ENCODE measurements at regions not wholly inside any gene's neighbourhood (a gene's known extent, or its start where the extent isn't known, plus 50 kb on each side); places are given as distances from the start of the nearest gene placed in this dataset.
"Not testable (repeated sequence)": the region's sequence is repeated elsewhere in the genome, so short reads cannot be mapped to it uniquely, and the experiment has no call there.

DNA sequence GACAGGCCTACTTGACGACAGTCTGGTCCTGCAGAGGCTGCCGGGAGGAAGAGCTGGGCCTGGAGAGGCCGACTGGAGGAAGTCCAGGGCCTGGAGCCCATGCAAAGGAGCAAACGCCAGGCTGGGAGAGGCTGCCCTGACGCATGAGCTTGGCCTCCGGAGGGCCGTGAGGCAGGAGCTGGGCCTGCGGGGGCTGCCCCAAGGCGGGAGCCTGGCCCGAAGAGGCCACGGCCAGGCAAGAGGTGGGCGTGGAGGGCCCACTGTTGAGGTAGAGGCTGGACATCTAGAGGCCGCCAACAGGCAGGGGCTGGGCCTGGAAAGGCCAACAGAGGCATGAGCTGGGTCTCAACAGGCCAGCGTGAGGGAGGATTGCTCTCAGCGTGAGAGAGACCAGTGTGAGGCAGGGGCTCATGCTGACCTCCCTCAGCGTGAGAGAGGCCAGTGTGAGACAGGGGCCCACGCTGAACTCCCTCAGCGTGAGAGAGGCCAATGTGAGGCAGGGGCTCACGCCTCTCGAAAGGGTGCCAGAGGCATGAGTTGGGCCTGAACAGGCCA is 320.6 kb downstream of the ZNF479 start:
- H3K4me1 Mint-ChIP-seq, POLR2A ChIA-PET, H3K4me3 Mint-ChIP-seq: not testable (repeated sequence)

DNA sequence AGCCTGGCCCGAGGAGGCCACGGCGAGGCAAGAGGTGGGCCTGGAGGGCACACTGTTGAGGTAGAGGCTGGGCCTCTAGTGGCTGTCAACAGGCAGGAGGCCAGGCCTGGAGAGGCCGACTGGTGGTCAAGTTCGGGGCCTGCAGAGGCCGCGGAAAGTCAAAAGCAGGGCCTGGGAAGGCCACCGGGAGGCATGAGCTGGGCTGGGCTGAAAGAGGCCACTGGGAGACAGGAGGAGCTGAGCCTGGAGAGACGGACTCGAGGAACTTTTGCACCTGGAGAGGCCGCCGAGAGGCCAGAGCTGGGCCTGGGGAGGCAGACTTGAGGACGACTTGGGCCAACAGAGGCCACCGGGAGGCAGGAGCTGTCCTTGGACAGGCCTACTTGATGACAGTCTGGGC is 321.2 kb downstream of the ZNF479 start:
- ChIA-PET POLR2A (no interaction called here), CTCF (no interaction called here)
- no peaks in the 10 kb centered on the region for H3K36me3 ChIP-seq (ENCODE audit: control insufficient read depth in 2 of 3, insufficient read depth in 3 of 3, low read length in 3 of 3)
- DNase-seq (no peak), ATAC-seq (no peak)
- H3K27ac ChIP-seq (ENCODE audit: low read depth, low read length), result no peak overlapping the region
- H3K27me3 ChIP-seq (ENCODE audit: control insufficient read depth in 2 of 2, insufficient read depth in 2 of 2, low read length in 2 of 2), result no peaks in the 10 kb centered on the region
- intact Hi-C loops (cut with micrococcal nuclease), result no loop called here
- no peaks in the 10 kb centered on the region for H3K36me3 Mint-ChIP-seq
- H3K4me3 Mint-ChIP-seq, result no peak overlapping the region
- H3K27me3 Mint-ChIP-seq, result no peaks in the 10 kb centered on the region
- no peaks in the 10 kb centered on the region for H3K9me3 ChIP-seq (ENCODE audit: control insufficient read depth in 2 of 3, low read length in 3 of 3)
- H3K9me3 Mint-ChIP-seq, result peaks cover 0 to 10% (median 0%) of the 10 kb centered on the region in 11 donors
- no peak overlapping the region for H3K27ac Mint-ChIP-seq
- no peaks in the 10 kb centered on the region for H3K4me1 Mint-ChIP-seq
- H3K4me3 ChIP-seq (ENCODE audit: low read length), result no peak overlapping the region
- no peaks in the 10 kb centered on the region for H3K4me1 ChIP-seq (ENCODE audit: control insufficient read depth in 2 of 2, insufficient read depth in 2 of 2, low read length in 2 of 2)

More for the DNA sequence above, 320.6 kb downstream of the ZNF479 start:
- H3K27me3 ChIP-seq (ENCODE audit: control insufficient read depth in 2 of 2, insufficient read depth in 2 of 2, low read length in 2 of 2); ATAC-seq; H3K27ac ChIP-seq (ENCODE audit: low read depth, low read length); H3K4me1 ChIP-seq (ENCODE audit: control insufficient read depth in 2 of 2, insufficient read depth in 2 of 2, low read length in 2 of 2); CTCF ChIA-PET; H3K4me3 ChIP-seq (ENCODE audit: low read length); H3K27me3 Mint-ChIP-seq; intact Hi-C loops (cut with micrococcal nuclease); H3K27ac Mint-ChIP-seq; H3K36me3 Mint-ChIP-seq; H3K36me3 ChIP-seq (ENCODE audit: control insufficient read depth in 2 of 3, insufficient read depth in 3 of 3, low read length in 3 of 3); DNase-seq; H3K9me3 ChIP-seq (ENCODE audit: control insufficient read depth in 2 of 3, low read length in 3 of 3): not testable (repeated sequence)
- H3K9me3 Mint-ChIP-seq, result peaks cover 0 to 10% (median 0%) of the 10 kb centered on the region in 11 donors

DNA sequence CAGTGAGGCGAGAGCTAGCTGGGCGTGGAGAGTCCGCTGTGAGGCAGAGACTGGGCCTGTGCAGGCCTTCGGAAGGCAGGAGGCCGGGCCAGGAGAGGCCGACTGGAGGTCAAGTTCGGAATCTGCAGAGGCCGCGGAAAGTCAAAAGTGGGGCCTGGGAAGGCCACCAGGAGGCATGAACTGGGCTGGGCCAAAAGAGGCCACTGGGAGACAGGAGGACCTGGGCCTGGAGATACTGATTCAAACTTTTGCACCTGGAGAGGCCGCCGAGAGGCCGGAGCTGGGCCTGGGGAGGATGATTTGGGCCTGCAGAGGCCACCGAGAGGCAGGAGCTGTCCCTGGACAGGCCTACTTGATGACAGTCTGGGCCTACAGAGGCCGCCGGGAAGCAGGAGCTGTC is 321.8 kb downstream of the ZNF479 start:
- intact Hi-C loops (cut with micrococcal nuclease), result no loop called here
- H3K27ac ChIP-seq (ENCODE audit: low read depth, low read length), result no peak overlapping the region
- no peaks in the 10 kb centered on the region for H3K36me3 Mint-ChIP-seq
- H3K4me3 Mint-ChIP-seq, result no peak overlapping the region
- no peaks in the 10 kb centered on the region for H3K9me3 ChIP-seq (ENCODE audit: control insufficient read depth in 2 of 3, low read length in 3 of 3)
- CTCF ChIA-PET, result no interaction called here
- POLR2A ChIA-PET, result no interaction called here
- H3K27me3 ChIP-seq (ENCODE audit: control insufficient read depth in 2 of 2, insufficient read depth in 2 of 2, low read length in 2 of 2), result no peaks in the 10 kb centered on the region
- no peak overlapping the region for H3K4me3 ChIP-seq (ENCODE audit: low read length)
- H3K4me1 ChIP-seq (ENCODE audit: control insufficient read depth in 2 of 2, insufficient read depth in 2 of 2, low read length in 2 of 2), result no peaks in the 10 kb centered on the region
- no peak for DNase-seq
- no peak for ATAC-seq
- no peak overlapping the region for H3K27ac Mint-ChIP-seq
- H3K4me1 Mint-ChIP-seq, result no peaks in the 10 kb centered on the region
- H3K36me3 ChIP-seq (ENCODE audit: control insufficient read depth in 2 of 3, insufficient read depth in 3 of 3, low read length in 3 of 3), result no peaks in the 10 kb centered on the region
- H3K27me3 Mint-ChIP-seq, result no peaks in the 10 kb centered on the region
- peaks cover 0 to 10% (median 0%) of the 10 kb centered on the region in 11 donors for H3K9me3 Mint-ChIP-seq

DNA sequence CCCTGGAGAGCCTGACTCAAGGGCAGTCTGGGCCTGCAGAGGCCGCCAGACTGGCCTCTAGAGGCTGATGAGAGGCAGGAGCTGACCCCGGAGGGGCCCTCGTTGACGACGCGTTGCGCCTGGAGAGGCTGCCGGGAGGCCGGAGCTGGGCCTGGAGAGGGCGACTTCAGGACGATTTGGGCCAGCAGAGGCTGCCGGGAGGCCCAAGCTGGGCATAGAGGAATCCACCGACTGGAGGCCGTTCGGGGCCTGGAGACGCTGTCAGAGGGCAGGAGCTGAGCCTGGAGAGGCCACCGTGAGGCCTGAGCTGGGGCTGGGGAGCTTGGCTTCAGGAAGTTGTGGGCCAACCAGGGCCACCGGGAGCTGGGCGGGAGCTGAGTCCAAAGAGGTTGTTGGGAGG is 322.5 kb downstream of the ZNF479 start:
- POLR2A ChIA-PET; H3K27me3 Mint-ChIP-seq; CTCF ChIA-PET; H3K36me3 Mint-ChIP-seq; DNase-seq; H3K27me3 ChIP-seq (ENCODE audit: control insufficient read depth in 2 of 2, insufficient read depth in 2 of 2, low read length in 2 of 2); ATAC-seq; H3K4me1 ChIP-seq (ENCODE audit: control insufficient read depth in 2 of 2, insufficient read depth in 2 of 2, low read length in 2 of 2); H3K4me3 Mint-ChIP-seq; H3K4me1 Mint-ChIP-seq; H3K27ac Mint-ChIP-seq; H3K4me3 ChIP-seq (ENCODE audit: low read length); H3K9me3 ChIP-seq (ENCODE audit: control insufficient read depth in 2 of 3, low read length in 3 of 3); intact Hi-C loops (cut with micrococcal nuclease); H3K36me3 ChIP-seq (ENCODE audit: control insufficient read depth in 2 of 3, insufficient read depth in 3 of 3, low read length in 3 of 3); H3K27ac ChIP-seq (ENCODE audit: low read depth, low read length): not testable (repeated sequence)
- H3K9me3 Mint-ChIP-seq, result peaks cover 0 to 10% (median 0%) of the 10 kb centered on the region in 11 donors

DNA sequence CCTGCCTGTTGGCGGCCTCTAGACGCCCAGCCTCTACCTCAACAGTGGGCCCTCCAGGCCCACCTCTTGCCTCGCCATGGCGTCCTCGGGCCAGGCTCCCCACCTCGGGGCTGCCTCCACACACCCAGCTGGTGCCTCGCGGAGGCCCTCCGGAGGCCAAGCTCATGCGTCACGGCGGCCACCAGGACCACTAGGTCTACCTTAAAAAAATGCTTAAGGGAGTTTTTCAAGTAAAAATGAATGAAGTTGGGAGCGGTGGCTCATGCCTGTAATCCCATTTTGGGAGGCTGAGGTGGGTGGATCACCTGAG is 327.5 kb downstream of the ZNF479 start:
- POLR2A ChIA-PET; H3K36me3 Mint-ChIP-seq; H3K4me3 ChIP-seq (ENCODE audit: low read length); CTCF ChIA-PET; H3K27me3 Mint-ChIP-seq; intact Hi-C loops (cut with micrococcal nuclease); H3K9me3 ChIP-seq (ENCODE audit: control insufficient read depth in 2 of 3, low read length in 3 of 3); H3K27ac ChIP-seq (ENCODE audit: low read depth, low read length); H3K36me3 ChIP-seq (ENCODE audit: control insufficient read depth in 2 of 3, insufficient read depth in 3 of 3, low read length in 3 of 3); H3K4me1 ChIP-seq (ENCODE audit: control insufficient read depth in 2 of 2, insufficient read depth in 2 of 2, low read length in 2 of 2); H3K27me3 ChIP-seq (ENCODE audit: control insufficient read depth in 2 of 2, insufficient read depth in 2 of 2, low read length in 2 of 2); DNase-seq; H3K27ac Mint-ChIP-seq; H3K4me3 Mint-ChIP-seq; H3K4me1 Mint-ChIP-seq; ATAC-seq: not testable (repeated sequence)
- peaks cover 0 to 12% (median 2%) of the 10 kb centered on the region in 11 donors for H3K9me3 Mint-ChIP-seq

DNA sequence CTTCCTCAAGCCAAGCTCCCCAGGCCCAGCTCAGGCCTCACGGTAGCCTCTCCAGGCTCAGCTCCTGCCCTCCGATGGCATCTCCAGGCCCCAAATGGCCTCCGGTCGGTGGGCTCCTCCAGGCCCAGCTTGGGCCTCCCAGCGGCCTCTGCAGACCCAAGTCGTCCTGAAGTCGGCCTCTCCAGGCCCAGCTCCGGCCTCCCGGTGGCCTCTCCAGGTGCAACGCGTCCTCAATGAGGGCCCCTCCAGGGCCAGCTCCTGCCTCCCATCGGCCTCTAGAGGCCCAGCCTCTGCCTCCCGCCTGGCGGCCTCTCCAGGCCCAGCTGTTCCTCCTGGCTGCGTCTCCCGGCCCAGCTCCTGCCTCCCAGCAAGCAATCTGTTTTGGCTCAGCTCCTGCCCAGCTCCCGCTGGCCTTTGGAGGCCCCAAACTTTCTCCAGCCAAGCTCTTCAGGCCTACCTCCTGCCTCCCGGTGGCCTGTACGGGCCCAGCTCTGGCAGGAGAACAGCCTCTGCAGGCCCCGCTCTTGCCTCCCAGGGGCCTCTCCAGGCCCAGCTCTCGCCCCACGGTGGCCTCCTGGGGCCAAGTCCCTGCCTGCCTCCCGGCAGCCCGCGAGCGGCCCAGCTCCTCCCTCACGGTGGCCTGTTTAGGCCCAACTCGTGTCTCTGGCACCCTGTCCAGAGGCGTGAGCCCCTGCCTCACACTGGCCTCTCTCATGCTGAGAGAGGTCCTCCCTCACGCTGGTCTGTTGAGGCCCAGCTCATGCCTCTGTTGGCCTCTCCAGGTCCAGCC is 328.1 kb downstream of the ZNF479 start:
- H3K9me3 ChIP-seq (ENCODE audit: control insufficient read depth in 2 of 3, low read length in 3 of 3); H3K27ac ChIP-seq (ENCODE audit: low read depth, low read length); H3K4me3 Mint-ChIP-seq; intact Hi-C loops (cut with micrococcal nuclease); ATAC-seq; H3K27me3 ChIP-seq (ENCODE audit: control insufficient read depth in 2 of 2, insufficient read depth in 2 of 2, low read length in 2 of 2); H3K36me3 ChIP-seq (ENCODE audit: control insufficient read depth in 2 of 3, insufficient read depth in 3 of 3, low read length in 3 of 3); POLR2A ChIA-PET; H3K4me3 ChIP-seq (ENCODE audit: low read length); H3K4me1 ChIP-seq (ENCODE audit: control insufficient read depth in 2 of 2, insufficient read depth in 2 of 2, low read length in 2 of 2); H3K4me1 Mint-ChIP-seq; H3K27me3 Mint-ChIP-seq; H3K27ac Mint-ChIP-seq; H3K36me3 Mint-ChIP-seq; CTCF ChIA-PET; DNase-seq: not testable (repeated sequence)
- H3K9me3 Mint-ChIP-seq, result peaks cover 0 to 12% (median 2%) of the 10 kb centered on the region in 11 donors

DNA sequence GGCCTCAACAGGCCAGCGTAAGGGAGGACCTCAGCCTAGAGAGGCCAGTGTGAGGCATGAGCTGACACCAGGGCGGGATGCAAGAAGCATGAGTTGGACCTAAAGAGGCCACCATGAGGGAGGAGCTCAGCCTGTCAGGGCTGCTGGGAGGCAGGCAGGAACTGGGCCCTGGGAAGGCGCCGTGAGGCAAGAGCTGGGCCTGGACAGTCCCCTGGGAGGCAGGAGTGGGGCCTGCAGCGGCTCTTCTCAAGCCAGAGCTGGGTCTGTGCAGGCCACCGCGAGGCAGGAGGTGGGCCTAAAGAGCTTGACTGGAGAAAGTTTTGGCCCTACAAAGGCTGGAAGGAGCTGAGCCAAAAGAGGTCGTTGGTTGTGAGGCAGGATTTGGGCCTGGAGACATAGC is 328.9 kb downstream of the ZNF479 start:
- DNase-seq; CTCF ChIA-PET; H3K9me3 ChIP-seq (ENCODE audit: control insufficient read depth in 2 of 3, low read length in 3 of 3); H3K4me3 ChIP-seq (ENCODE audit: low read length); ATAC-seq; intact Hi-C loops (cut with micrococcal nuclease); H3K27me3 ChIP-seq (ENCODE audit: control insufficient read depth in 2 of 2, insufficient read depth in 2 of 2, low read length in 2 of 2); H3K4me1 ChIP-seq (ENCODE audit: control insufficient read depth in 2 of 2, insufficient read depth in 2 of 2, low read length in 2 of 2); POLR2A ChIA-PET; H3K36me3 Mint-ChIP-seq; H3K27me3 Mint-ChIP-seq; H3K4me1 Mint-ChIP-seq; H3K27ac ChIP-seq (ENCODE audit: low read depth, low read length); H3K4me3 Mint-ChIP-seq; H3K36me3 ChIP-seq (ENCODE audit: control insufficient read depth in 2 of 3, insufficient read depth in 3 of 3, low read length in 3 of 3); H3K27ac Mint-ChIP-seq: not testable (repeated sequence)
- peaks cover 0 to 12% (median 2%) of the 10 kb centered on the region in 11 donors for H3K9me3 Mint-ChIP-seq

Measured in naive thymus-derived CD4-positive, alpha-beta T cell (primary cell).